ENCODE measurements at regions not wholly inside any gene's neighbourhood (a gene's known extent, or its start where the extent isn't known, plus 50 kb on each side); places are given as distances from the start of the nearest gene placed in this dataset.

DNA sequence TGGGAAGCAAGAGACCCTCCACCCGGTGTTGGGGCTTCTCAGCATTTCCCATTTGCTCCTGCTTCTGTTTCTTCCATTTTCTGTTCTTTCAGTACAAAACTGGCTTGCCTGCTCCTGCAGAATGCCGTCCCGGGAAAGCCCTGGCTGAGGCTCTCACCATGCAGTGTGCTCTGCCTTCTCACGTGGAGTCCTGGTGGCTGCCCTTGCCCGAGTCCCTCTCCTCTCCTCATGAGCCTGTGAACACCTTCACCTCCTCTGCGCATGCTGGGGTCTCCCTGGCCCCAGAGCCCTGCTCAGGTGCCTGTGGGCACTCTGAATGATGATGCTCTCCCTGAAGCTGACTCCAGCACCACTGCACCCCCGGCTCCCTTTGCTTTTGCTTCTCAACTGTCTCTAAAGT is 752.0 kb downstream of the QKI start:
- TF ChIP-seq YY1 (IDR thresholded peaks at IDR 0.05; ENCODE audit: low read depth), result no peak
- TF ChIP-seq CREB1 (IDR thresholded peaks at IDR 0.05; ENCODE audit: low read depth), result no peak
- TF ChIP-seq EGR1 (IDR thresholded peaks at IDR 0.05), result no peak
- TF ChIP-seq EP300 (IDR thresholded peaks at IDR 0.05; ENCODE audit: borderline replicate concordance), result no peak
- TF ChIP-seq TEAD4 (IDR thresholded peaks at IDR 0.05), result no peak
- TF ChIP-seq RAD21 (IDR thresholded peaks at IDR 0.05; ENCODE audit: low read depth), result no peak
- TF ChIP-seq ZBTB7A (IDR thresholded peaks at IDR 0.05; ENCODE audit: low read depth), result no peak
- no peak for TF ChIP-seq USF1 (IDR thresholded peaks at IDR 0.05)
- TF ChIP-seq FOXM1 (IDR thresholded peaks at IDR 0.05; ENCODE audit: borderline replicate concordance, low read depth), result no peak
- no peak for TF ChIP-seq CEBPB (IDR thresholded peaks at IDR 0.05)
- TF ChIP-seq NFIC (IDR thresholded peaks at IDR 0.05), result no peak
- no peak for TF ChIP-seq TAF1 (IDR thresholded peaks at IDR 0.05; ENCODE audit: low read depth)
- no peak for TF ChIP-seq TCF12 (IDR thresholded peaks at IDR 0.05; ENCODE audit: low read depth)
- no peak for TF ChIP-seq REST (IDR thresholded peaks at IDR 0.05; ENCODE audit: low read depth)
- TF ChIP-seq, protein P1, sequence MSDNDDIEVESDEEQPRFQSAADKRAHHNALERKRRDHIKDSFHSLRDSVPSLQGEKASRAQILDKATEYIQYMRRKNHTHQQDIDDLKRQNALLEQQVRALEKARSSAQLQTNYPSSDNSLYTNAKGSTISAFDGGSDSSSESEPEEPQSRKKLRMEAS (IDR thresholded peaks at IDR 0.05), result no peak

DNA sequence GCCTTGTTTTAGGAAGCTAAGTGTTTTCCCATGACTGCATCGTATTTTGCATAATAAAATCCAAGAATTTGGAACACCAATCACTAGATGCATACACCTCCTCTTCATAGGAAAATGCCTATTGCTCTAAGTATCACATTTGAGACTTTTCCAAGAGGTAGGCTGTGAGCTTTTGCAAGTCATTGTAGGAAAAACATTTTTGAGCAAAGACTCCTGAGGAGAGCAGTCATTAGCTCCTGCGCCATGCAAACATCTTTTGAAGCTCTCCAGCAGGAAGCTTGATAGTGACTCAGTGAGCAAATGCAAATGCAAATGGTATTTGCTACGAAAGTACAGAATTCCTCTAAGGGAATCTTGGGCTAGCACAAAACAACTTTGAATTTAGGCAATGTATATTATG is 750.4 kb downstream of the QKI start:
- no peak for TF ChIP-seq EP300 (IDR thresholded peaks at IDR 0.05; ENCODE audit: borderline replicate concordance)
- no peak for TF ChIP-seq ZBTB7A (IDR thresholded peaks at IDR 0.05; ENCODE audit: low read depth)
- TF ChIP-seq NFIC (IDR thresholded peaks at IDR 0.05), result no peak
- no peak for TF ChIP-seq USF1 (IDR thresholded peaks at IDR 0.05)
- no peak for TF ChIP-seq FOXM1 (IDR thresholded peaks at IDR 0.05; ENCODE audit: borderline replicate concordance, low read depth)
- TF ChIP-seq RAD21 (IDR thresholded peaks at IDR 0.05; ENCODE audit: low read depth), result no peak
- no peak for TF ChIP-seq YY1 (IDR thresholded peaks at IDR 0.05; ENCODE audit: low read depth)
- no peak for TF ChIP-seq TAF1 (IDR thresholded peaks at IDR 0.05; ENCODE audit: low read depth)
- no peak for TF ChIP-seq CREB1 (IDR thresholded peaks at IDR 0.05; ENCODE audit: low read depth)
- TF ChIP-seq EGR1 (IDR thresholded peaks at IDR 0.05), result no peak
- TF ChIP-seq CEBPB (IDR thresholded peaks at IDR 0.05), result no peak
- TF ChIP-seq TCF12 (IDR thresholded peaks at IDR 0.05; ENCODE audit: low read depth), result no peak
- no peak for TF ChIP-seq REST (IDR thresholded peaks at IDR 0.05; ENCODE audit: low read depth)
- TF ChIP-seq TEAD4 (IDR thresholded peaks at IDR 0.05), result no peak

DNA sequence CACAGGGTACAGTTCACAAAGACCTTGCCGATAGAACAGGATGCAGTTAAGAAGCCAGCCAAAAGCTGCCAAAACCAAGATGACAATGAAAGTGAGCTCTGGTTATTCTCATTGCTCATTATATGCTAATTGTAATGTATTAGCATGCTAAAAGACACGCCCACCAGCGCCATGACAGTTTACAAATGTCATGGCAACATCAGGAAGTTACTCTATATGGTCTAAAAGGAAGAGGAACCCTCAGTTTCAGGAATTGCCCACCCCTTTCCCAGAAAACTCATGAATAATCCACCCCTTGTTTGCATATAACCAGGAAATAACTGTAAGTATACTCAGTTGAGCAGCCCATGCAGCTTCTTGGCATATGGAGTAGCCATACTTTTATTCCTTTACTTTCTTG is 748.7 kb downstream of the QKI start:
- TF ChIP-seq TEAD4 (IDR thresholded peaks at IDR 0.05) (no peak), RAD21 (IDR thresholded peaks at IDR 0.05; ENCODE audit: low read depth) (no peak), CREB1 (IDR thresholded peaks at IDR 0.05; ENCODE audit: low read depth) (no peak), REST (IDR thresholded peaks at IDR 0.05; ENCODE audit: low read depth) (no peak), NFIC (IDR thresholded peaks at IDR 0.05) (no peak)

GRCh38 chr6:164159061-164159460 is 744.5 kb downstream of the QKI start:
- TF ChIP-seq CREB1 (IDR thresholded peaks at IDR 0.05; ENCODE audit: low read depth) (no peak), REST (IDR thresholded peaks at IDR 0.05; ENCODE audit: low read depth) (no peak), USF1 (IDR thresholded peaks at IDR 0.05) (no peak), NFIC (IDR thresholded peaks at IDR 0.05) (no peak), RAD21 (IDR thresholded peaks at IDR 0.05; ENCODE audit: low read depth) (no peak), TAF1 (IDR thresholded peaks at IDR 0.05; ENCODE audit: low read depth) (no peak), TCF12 (IDR thresholded peaks at IDR 0.05; ENCODE audit: low read depth) (no peak), ZBTB7A (IDR thresholded peaks at IDR 0.05; ENCODE audit: low read depth) (no peak), YY1 (IDR thresholded peaks at IDR 0.05; ENCODE audit: low read depth) (no peak), FOXM1 (IDR thresholded peaks at IDR 0.05; ENCODE audit: borderline replicate concordance, low read depth) (no peak), CEBPB (IDR thresholded peaks at IDR 0.05) (no peak), EP300 (IDR thresholded peaks at IDR 0.05; ENCODE audit: borderline replicate concordance) (no peak)
- TF ChIP-seq, protein P1 (IDR thresholded peaks at IDR 0.05), result no peak
